Small intestine (tissue), 7 donors: ENCODE measurements at regions not wholly inside any gene's neighbourhood (a gene's known extent, or its start where the extent isn't known, plus 50 kb on each side); places are given as distances from the start of the nearest gene placed in this dataset.

Source experiments
- DNase-seq, 2 donors: peaks; one replicate each; pipeline versions ENCODE4 v3.0.0 to v3.0.0-alpha.2; 2013
- FAIRE-seq: peaks from 2 replicates; lab custom pipeline; 2012; peaks lifted over from hg19 to GRCh38; lab: Jason Lieb, UNC
- H3K27ac ChIP-seq, 3 donors: one replicate each; pipeline ENCODE4 v1.5.1; 2013; ENCODE audit warnings: low read length in 2 of 3, mild to moderate bottlenecking in 2 of 3, control low read depth in 1 of 3, inconsistent platforms in 1 of 3, low read depth in 1 of 3, moderate library complexity in 1 of 3
- H3K27me3 ChIP-seq, 3 donors: one replicate each; pipeline ENCODE4 v1.6.1; 2013; ENCODE audit warnings: low read length in 3 of 3, inconsistent platforms in 1 of 3; ENCODE audit not compliant: control insufficient read depth in 3 of 3, insufficient read depth in 3 of 3
- H3K36me3 ChIP-seq, 3 donors: one replicate each; pipeline ENCODE4 v1.6.1; 2013; ENCODE audit warnings: low read length in 3 of 3, inconsistent platforms in 1 of 3, low read depth in 1 of 3, mild to moderate bottlenecking in 1 of 3, moderate library complexity in 1 of 3; ENCODE audit not compliant: control insufficient read depth in 3 of 3, insufficient read depth in 2 of 3
- H3K4me1 ChIP-seq, 3 donors: one replicate each; pipeline ENCODE4 v1.6.1; 2013; ENCODE audit warnings: low read length in 2 of 3, inconsistent platforms in 1 of 3, low read depth in 1 of 3, mild to moderate bottlenecking in 1 of 3, moderate library complexity in 1 of 3; ENCODE audit not compliant: control insufficient read depth in 3 of 3, insufficient read depth in 2 of 3
- H3K4me3 ChIP-seq, 3 donors: one replicate each; pipeline ENCODE4 v1.5.1; 2013; ENCODE audit warnings: low read length in 3 of 3, control low read depth in 1 of 3, inconsistent platforms in 1 of 3, low read depth in 1 of 3, mild to moderate bottlenecking in 1 of 3, moderate library complexity in 1 of 3
- H3K9me3 ChIP-seq, 2 donors: one replicate each; pipeline ENCODE4 v1.6.1; 2013; ENCODE audit warnings: low read depth in 1 of 2, low read length in 1 of 2; ENCODE audit not compliant: control insufficient read depth in 2 of 2, insufficient read depth in 1 of 2
- WGBS, 3 donors: extraction: QIAGEN DNeasy Blood & Tissue Kit; methylation state at CpG; one replicate each; pipeline ENCODE4 v1.1.7; 2013; 5-methylcytosine and 5-hydroxymethylcytosine counted together
- donor health status: healthy with polysubstance abuse.
- donor health status: control.
- donor health status: control.
- donor health status: Bipolar disorder and iron deficiency.
- donor health status: healthy.

DNA sequence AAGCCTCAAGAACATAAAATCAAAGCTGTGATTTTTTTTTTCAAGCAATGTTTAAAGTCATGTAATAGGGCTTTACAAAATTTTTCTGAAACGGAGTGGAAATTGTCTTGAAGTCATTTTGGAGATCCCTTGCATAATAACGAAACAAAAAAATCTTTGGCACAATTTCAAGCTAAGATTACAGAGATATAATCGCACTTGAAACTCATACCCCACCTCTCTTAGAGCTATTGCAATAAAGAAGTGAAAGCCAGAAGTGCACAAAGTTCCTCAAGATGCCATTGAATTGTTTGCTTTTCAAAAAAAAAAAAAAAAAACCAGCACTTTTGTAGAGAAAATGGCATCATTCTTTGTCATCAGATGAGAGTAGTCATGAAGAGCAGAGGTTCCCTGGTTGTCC lies 152.3 kb downstream of the PAX3 start:
- no peaks in the 10 kb centered on the region for H3K27me3 ChIP-seq
- H3K36me3 ChIP-seq, result no peaks in the 10 kb centered on the region
- H3K27ac ChIP-seq, result no peak overlapping the region
- no peak for FAIRE-seq
- 36 to 55% (median 50%) methylated on average over 3 of the region's 3 CpGs for WGBS, 3 donors
- H3K4me1 ChIP-seq, result no peaks in the 10 kb centered on the region
- no peak overlapping the region for H3K4me3 ChIP-seq
- H3K9me3 ChIP-seq, result no peaks in the 10 kb centered on the region
- no peak for DNase-seq

DNA sequence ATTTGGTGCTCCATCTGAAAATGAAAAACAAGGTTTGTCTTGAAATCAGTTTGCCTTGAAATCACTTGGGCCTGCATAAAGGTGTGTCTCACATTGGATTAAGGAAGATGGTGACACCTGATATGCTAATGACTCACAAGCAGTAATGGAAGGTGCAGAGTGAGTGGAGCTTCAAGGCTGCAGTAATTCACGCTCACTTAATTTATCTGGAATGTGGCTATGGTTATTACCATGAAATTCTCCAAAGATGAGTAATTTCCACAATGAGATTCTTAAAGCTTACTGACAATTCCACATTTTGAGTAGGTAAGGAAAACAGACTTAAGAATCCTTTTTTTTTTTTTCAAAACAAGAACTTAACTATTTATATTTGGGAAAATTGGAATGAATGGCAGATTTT lies 156.8 kb downstream of the PAX3 start:
- Histone ChIP-seq H3K36me3 (no peaks in the 10 kb centered on the region), H3K4me1 (no peaks in the 10 kb centered on the region), H3K27me3 (no peaks in the 10 kb centered on the region), H3K9me3 (no peaks in the 10 kb centered on the region), H3K27ac (no peak overlapping the region), H3K4me3 (no peak overlapping the region)
- DNase-seq, result no peak
- WGBS, 3 donors, result 80 to 89% (median 84%) methylated on average over 1 of the region's 1 CpG
- FAIRE-seq, result no peak

DNA sequence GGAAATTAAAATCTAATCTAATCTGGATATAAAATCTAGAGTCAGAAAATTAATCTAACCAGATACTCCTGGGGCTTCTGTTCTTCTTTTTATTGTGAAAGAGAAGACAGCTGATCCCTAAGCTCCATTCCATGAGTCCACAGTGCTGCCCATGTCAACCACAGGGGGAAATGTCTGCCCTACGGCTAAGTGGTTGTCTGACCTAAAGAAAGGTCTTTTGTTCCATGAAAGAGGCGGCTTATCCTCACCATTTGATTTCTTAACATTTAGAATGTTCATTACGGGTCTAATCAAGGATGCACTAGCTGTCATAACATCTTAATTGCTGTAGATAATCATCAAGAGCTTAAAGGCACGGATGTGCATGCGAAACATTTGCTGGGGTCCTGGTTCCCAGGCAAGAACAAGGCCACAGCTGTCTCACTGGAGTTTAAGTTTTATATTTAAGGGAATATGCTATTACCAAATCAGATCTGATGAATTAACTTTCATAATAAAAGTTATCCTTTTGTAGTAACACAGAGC lies 162.6 kb downstream of the PAX3 start:
- no peaks in the 10 kb centered on the region for H3K27me3 ChIP-seq
- H3K4me1 ChIP-seq, result no peaks in the 10 kb centered on the region
- H3K9me3 ChIP-seq, result no peaks in the 10 kb centered on the region
- no peak overlapping the region for H3K4me3 ChIP-seq
- DNase-seq (no peak), FAIRE-seq (no peak)
- 72 to 80% (median 72%) methylated on average over 5 of the region's 5 CpGs for WGBS, 3 donors
- H3K36me3 ChIP-seq, result no peaks in the 10 kb centered on the region
- no peak overlapping the region for H3K27ac ChIP-seq

DNA sequence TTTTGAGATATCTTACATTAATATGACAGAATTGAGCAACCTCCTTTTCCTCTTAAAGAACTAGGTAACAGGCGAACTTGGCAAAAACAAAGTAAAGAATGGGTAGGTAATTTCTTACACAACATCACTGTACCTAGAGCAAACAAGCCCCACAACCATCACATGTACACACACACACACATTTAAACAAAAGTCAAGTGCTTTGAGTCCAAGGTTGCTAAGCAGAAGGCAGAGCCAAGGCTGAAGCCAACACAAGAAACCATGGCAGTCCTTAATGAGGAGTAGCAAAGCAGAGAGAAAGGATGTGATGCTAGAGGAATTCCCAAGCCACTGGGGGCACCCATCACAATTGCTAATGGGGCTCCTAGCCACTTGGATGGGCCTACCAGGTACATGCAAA lies 164.1 kb downstream of the PAX3 start:
- DNase-seq (no peak), FAIRE-seq (no peak)
- no peaks in the 10 kb centered on the region for H3K4me1 ChIP-seq
- H3K27ac ChIP-seq, result no peak overlapping the region
- H3K4me3 ChIP-seq, result no peak overlapping the region
- no peaks in the 10 kb centered on the region for H3K36me3 ChIP-seq
- H3K9me3 ChIP-seq, result no peaks in the 10 kb centered on the region
- no peaks in the 10 kb centered on the region for H3K27me3 ChIP-seq
- WGBS, 3 donors, result 79 to 88% (median 87%) methylated on average over 1 of the region's 1 CpG

DNA sequence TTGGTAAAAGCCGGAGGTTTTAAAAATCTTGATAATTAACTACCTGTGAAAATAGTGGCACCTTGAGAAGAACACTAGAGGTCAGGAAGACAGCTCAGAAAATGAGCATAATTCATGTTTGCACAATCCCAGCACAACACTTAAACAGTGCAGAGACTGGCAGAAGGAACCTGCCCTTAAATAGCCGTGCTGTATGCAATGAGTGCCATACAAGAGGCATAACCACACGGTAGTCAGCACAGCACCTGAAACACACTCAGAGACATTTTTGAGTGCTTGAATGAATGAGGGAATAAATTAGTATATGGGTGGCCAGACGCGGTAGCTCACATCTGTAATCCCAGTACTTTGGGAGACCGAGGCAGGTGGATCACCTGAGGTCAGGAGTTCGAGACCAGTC lies 164.9 kb downstream of the PAX3 start:
- FAIRE-seq, result no peak

DNA sequence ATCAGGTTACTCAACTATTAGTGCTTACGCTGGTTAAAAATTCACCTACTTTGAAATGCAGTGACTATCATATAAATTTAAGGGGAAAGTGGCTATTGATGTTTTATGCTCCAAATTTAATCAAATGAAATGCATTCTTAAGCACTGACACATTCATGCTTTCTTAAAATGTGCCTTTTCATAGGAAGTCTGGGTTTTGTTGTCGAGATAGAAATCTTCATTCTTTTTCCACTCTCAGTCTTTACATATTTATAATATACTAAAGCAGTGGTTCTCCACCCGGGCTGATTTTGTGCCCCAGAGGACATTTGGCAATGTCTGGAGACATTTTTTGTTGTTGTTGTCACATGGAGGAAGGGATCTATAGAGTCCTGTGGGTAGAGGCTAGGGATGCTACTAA lies 167.9 kb downstream of the PAX3 start:
- 44 to 58% (median 47%) methylated on average over 3 of the region's 3 CpGs for WGBS, 3 donors
- H3K36me3 ChIP-seq, result no peaks in the 10 kb centered on the region
- no peaks in the 10 kb centered on the region for H3K27me3 ChIP-seq
- DNase-seq (no peak), FAIRE-seq (no peak)
- no peak overlapping the region for H3K27ac ChIP-seq
- no peaks in the 10 kb centered on the region for H3K9me3 ChIP-seq
- no peaks in the 10 kb centered on the region for H3K4me1 ChIP-seq
- no peak overlapping the region for H3K4me3 ChIP-seq

More for the DNA sequence above, 164.9 kb downstream of the PAX3 start:
- no peak for DNase-seq
- Histone ChIP-seq H3K27me3 (no peaks in the 10 kb centered on the region), H3K36me3 (no peaks in the 10 kb centered on the region), H3K4me3 (no peak overlapping the region), H3K27ac (no peak overlapping the region), H3K4me1 (no peaks in the 10 kb centered on the region), H3K9me3 (no peaks in the 10 kb centered on the region)
- 82 to 87% (median 87%) methylated on average over 7 of the region's 7 CpGs for WGBS, 3 donors

DNA sequence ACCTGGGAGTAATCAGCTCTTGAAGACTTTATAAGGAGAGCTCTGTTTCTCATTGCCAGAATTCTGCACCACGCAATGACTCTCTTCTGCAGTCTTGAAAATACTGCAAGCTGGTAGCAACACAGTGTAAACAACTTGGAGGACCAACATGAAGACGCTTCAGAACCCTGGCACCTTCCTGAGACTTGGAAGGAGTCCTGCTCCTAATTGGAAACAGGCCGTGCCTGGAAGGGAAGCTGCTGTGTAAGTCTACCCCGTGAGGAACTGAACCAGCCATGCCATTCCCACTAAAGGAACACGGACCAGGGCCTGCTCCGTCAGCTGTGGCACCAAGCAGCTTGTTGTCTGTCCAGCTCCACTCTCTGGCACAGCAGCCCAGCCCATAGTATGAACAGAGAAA lies 171.1 kb downstream of the PAX3 start:
- FAIRE-seq (no peak), DNase-seq (no peak)
- H3K36me3 ChIP-seq, result no peaks in the 10 kb centered on the region
- H3K4me1 ChIP-seq, result no peaks in the 10 kb centered on the region
- no peak overlapping the region for H3K4me3 ChIP-seq
- 70 to 79% (median 75%) methylated on average over 6 of the region's 6 CpGs for WGBS, 3 donors
- H3K27ac ChIP-seq, result no peak overlapping the region
- H3K27me3 ChIP-seq, result no peaks in the 10 kb centered on the region
- no peaks in the 10 kb centered on the region for H3K9me3 ChIP-seq

DNA sequence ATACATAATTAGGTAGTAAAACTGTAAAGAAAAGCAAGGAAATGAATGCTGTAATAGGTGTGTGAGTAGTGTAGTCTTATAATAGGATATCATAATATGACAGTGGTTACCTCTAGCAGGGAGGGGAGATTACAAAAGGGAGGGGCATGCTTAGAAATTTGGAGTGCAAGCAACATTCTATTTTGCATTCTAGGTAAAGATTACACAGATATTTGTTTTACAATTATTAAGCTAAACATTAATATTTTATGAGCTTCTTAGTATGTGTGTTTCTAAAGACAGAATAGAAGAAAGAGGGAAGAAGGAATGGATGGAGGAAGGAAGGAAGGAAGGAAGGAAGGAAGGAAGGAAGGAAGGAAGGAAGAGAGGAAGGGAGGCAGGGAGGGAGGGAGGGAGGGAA lies 177.9 kb downstream of the PAX3 start:
- H3K27me3 ChIP-seq, result no peaks in the 10 kb centered on the region
- FAIRE-seq (no peak), DNase-seq (no peak)
- no peaks in the 10 kb centered on the region for H3K36me3 ChIP-seq
- no peak overlapping the region for H3K4me3 ChIP-seq
- H3K4me1 ChIP-seq, result no peaks in the 10 kb centered on the region
- H3K9me3 ChIP-seq, result no peaks in the 10 kb centered on the region
- no peak overlapping the region for H3K27ac ChIP-seq

DNA sequence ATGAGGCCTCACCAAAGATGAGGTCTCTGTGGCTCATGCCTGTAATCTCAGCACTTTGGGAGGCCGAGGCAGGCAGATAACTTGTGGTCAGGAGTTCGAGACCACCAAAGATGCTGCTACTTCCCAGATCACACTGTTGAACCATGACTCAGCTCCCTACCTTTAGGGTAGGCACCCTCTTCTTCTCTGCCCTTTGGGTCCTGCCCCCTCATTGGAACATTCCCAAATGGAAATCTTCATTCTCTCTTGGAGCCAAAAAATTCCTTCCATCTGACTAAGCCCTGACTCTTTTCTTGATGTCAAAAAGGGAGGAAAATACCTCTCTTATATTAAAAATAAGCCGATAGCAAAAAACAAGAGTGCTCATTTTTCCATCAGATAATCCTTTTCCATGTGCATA lies 183.5 kb downstream of the PAX3 start:
- DNase-seq, result no peak
- 81 to 92% (median 87%) methylated on average over 3 of the region's 3 CpGs for WGBS, 3 donors
- Histone ChIP-seq H3K4me3 (no peak overlapping the region), H3K27me3 (no peaks in the 10 kb centered on the region), H3K9me3 (no peaks in the 10 kb centered on the region), H3K4me1 (no peaks in the 10 kb centered on the region), H3K36me3 (no peaks in the 10 kb centered on the region), H3K27ac (no peak overlapping the region)
- FAIRE-seq, result no peak
